GM19023 (cell line): ENCODE measurements at regions not wholly inside any gene's neighbourhood (a gene's known extent, or its start where the extent isn't known, plus 50 kb on each side); places are given as distances from the start of the nearest gene placed in this dataset.

Experiments used
- ATAC-seq: cut with Tn5 transposase; IDR thresholded peaks from one replicate; pipeline ENCODE4 v1.9.1; 2021; ENCODE audit warnings: mild to moderate bottlenecking, moderate library complexity; ENCODE audit not compliant: unreplicated experiment

GRCh38 chr5:163772241-163772640 is 266.8 kb downstream of the MAT2B start:
- ATAC-seq: no peak

GRCh38 chr5:163772644-163773043 is 267.2 kb downstream of the MAT2B start:
- no peak for ATAC-seq

GRCh38 chr5:163773226-163773625 is 267.8 kb downstream of the MAT2B start:
- ATAC-seq: no peak

- ATAC-seq: no peak
Measured at GRCh38 chr5:163789870-163790269, 284.5 kb downstream of the MAT2B start.

GRCh38 chr5:163790497-163790896 is 285.1 kb downstream of the MAT2B start:
- ATAC-seq: no peak

- ATAC-seq: no peak
Measured at GRCh38 chr5:163794993-163795392, 289.6 kb downstream of the MAT2B start.

- no peak for ATAC-seq
Measured at GRCh38 chr5:163807781-163808180, 302.4 kb downstream of the MAT2B start.

- no peak for ATAC-seq
Measured at GRCh38 chr5:163809473-163809872, 304.1 kb downstream of the MAT2B start.

- ATAC-seq: no peak
Measured at GRCh38 chr5:163813900-163814299, 308.5 kb downstream of the MAT2B start.

- no peak for ATAC-seq
Measured at GRCh38 chr5:163815240-163815791, 309.9 kb downstream of the MAT2B start.

GRCh38 chr5:163821142-163821541 is 315.7 kb downstream of the MAT2B start:
- no peak for ATAC-seq

- no peak for ATAC-seq
Measured at GRCh38 chr5:163822548-163822947, 317.1 kb downstream of the MAT2B start.

- no peak for ATAC-seq
Measured at GRCh38 chr5:163825661-163826060, 320.2 kb downstream of the MAT2B start.

- ATAC-seq: no peak
Measured at GRCh38 chr5:163826201-163826600, 320.8 kb downstream of the MAT2B start.

GRCh38 chr5:163832155-163832554 is 326.7 kb downstream of the MAT2B start:
- ATAC-seq: no peak

GRCh38 chr5:163838738-163839137 is 333.3 kb downstream of the MAT2B start:
- ATAC-seq: no peak

- no peak for ATAC-seq
Measured at GRCh38 chr5:163846512-163846911, 341.1 kb downstream of the MAT2B start.

- ATAC-seq: no peak
Measured at GRCh38 chr5:163855754-163856153, 350.3 kb downstream of the MAT2B start.

- ATAC-seq: no peak
Measured at GRCh38 chr5:163861670-163862069, 356.3 kb downstream of the MAT2B start.

- no peak for ATAC-seq
Measured at GRCh38 chr5:163867324-163867723, 361.9 kb downstream of the MAT2B start.

GRCh38 chr5:163867738-163868137 is 362.3 kb downstream of the MAT2B start:
- ATAC-seq: no peak

GRCh38 chr5:163869581-163869980 is 364.2 kb downstream of the MAT2B start:
- no peak for ATAC-seq

GRCh38 chr5:163870441-163870840 is 365.0 kb downstream of the MAT2B start:
- no peak for ATAC-seq
